HG03354 (cell line): ENCODE measurements at regions not wholly inside any gene's neighbourhood (a gene's known extent, or its start where the extent isn't known, plus 50 kb on each side); places are given as distances from the start of the nearest gene placed in this dataset.

Source experiments
- ATAC-seq: cut with Tn5 transposase; IDR thresholded peaks from one replicate; pipeline ENCODE4 v1.9.1; 2021; ENCODE audit warnings: mild to moderate bottlenecking; ENCODE audit not compliant: unreplicated experiment, poor library complexity, severe bottlenecking

GRCh38 chr2:157938556-157938955 lies 62.4 kb upstream of the ACVR1 start:
- no peak for ATAC-seq

GRCh38 chr2:157936406-157936805 lies 60.3 kb upstream of the ACVR1 start:
- no peak for ATAC-seq

GRCh38 chr2:157935378-157935906 lies 59.3 kb upstream of the ACVR1 start:
- ATAC-seq: no peak

- ATAC-seq: no peak
These were observed 58.7 kb upstream of the ACVR1 start for GRCh38 chr2:157934684-157935377.

- no peak for ATAC-seq
These were observed 57.2 kb upstream of the ACVR1 start for GRCh38 chr2:157933160-157933920.

GRCh38 chr2:157932480-157933159 lies 56.5 kb upstream of the ACVR1 start:
- ATAC-seq: no peak

GRCh38 chr2:157931542-157931941 lies 55.4 kb upstream of the ACVR1 start:
- no peak for ATAC-seq

GRCh38 chr2:157930728-157931127 lies 54.6 kb upstream of the ACVR1 start:
- ATAC-seq: no peak

GRCh38 chr2:157929871-157930667 lies 53.9 kb upstream of the ACVR1 start:
- no peak for ATAC-seq

- ATAC-seq: no peak
These were observed 52.2 kb upstream of the ACVR1 start for GRCh38 chr2:157928372-157928771.

- ATAC-seq: no peak
These were observed 51.0 kb upstream of the ACVR1 start for GRCh38 chr2:157927155-157927554.
